CD4-positive, alpha-beta memory T cell (primary cell): ENCODE measurements at regions not wholly inside any gene's neighbourhood (a gene's known extent, or its start where the extent isn't known, plus 50 kb on each side); places are given as distances from the start of the nearest gene placed in this dataset.

Experiments used
- CTCF ChIA-PET: fragments of 350-600 bp; sonication (Branson Sonifier 250); formaldehyde crosslinking; loops from one replicate; lab custom pipeline; 2021; ENCODE audit warnings: inconsistent platforms; ENCODE audit not compliant: partially characterized antibody; lab: Charles Lee
- POLR2A ChIA-PET: fragments of 350-600 bp; sonication (Branson Sonifier 250); formaldehyde crosslinking; loops from one replicate; lab custom pipeline; 2021; ENCODE audit not compliant: partially characterized antibody; lab: Charles Lee
- DNase-seq, 5 donors: peaks; one replicate each; pipeline versions ENCODE4 v3.0.0 to v3.0.0-alpha.2; 2020 to 2022; ENCODE audit warnings: mixed read lengths in 1 of 5
- H3K27ac ChIP-seq: one replicate; pipeline ENCODE4 v1.7.0; 2013; ENCODE audit warnings: low read depth, low read length
- H3K27me3 ChIP-seq: 2 replicates; pipeline ENCODE4 v1.7.0; 2013; ENCODE audit warnings: mild to moderate bottlenecking, low read length, moderate library complexity; ENCODE audit not compliant: insufficient read depth
- H3K36me3 ChIP-seq: 2 replicates; pipeline ENCODE4 v1.7.0; 2013; ENCODE audit warnings: mild to moderate bottlenecking, low read length, moderate library complexity; ENCODE audit not compliant: insufficient read depth
- H3K4me1 ChIP-seq: 2 replicates; pipeline ENCODE4 v1.7.0; 2013; ENCODE audit warnings: mild to moderate bottlenecking, low read length, moderate library complexity; ENCODE audit not compliant: insufficient read depth
- H3K4me3 ChIP-seq, 2 donors: one replicate each; pipeline ENCODE4 v1.7.0; 2013; ENCODE audit warnings: low read length in 2 of 2, mild to moderate bottlenecking in 1 of 2
- H3K9me3 ChIP-seq, 2 donors: one replicate each; pipeline ENCODE4 v1.7.0; 2013; ENCODE audit warnings: low read length in 2 of 2, control low read depth in 1 of 2; ENCODE audit not compliant: control insufficient read depth in 1 of 2
- H3K27ac Mint-ChIP-seq, 7 donors: one replicate each; pipeline ENCODE4 v1.8.0; 2020 to 2021; ENCODE audit warnings: mixed read lengths in 7 of 7, mild to moderate bottlenecking in 6 of 7, inconsistent platforms in 3 of 7, moderate library complexity in 3 of 7
- H3K27me3 Mint-ChIP-seq, 2 donors: one replicate each; pipeline ENCODE4 v1.8.0; 2020 to 2021; ENCODE audit warnings: mixed read lengths in 2 of 2
- H3K36me3 Mint-ChIP-seq, 2 donors: one replicate each; pipeline ENCODE4 v1.8.0; 2020 to 2021; ENCODE audit warnings: mixed read lengths in 2 of 2, inconsistent platforms in 1 of 2, mild to moderate bottlenecking in 1 of 2
- H3K4me1 Mint-ChIP-seq, 4 donors: one replicate each; pipeline ENCODE4 v1.8.0; 2020 to 2021; ENCODE audit warnings: mixed read lengths in 4 of 4, mild to moderate bottlenecking in 1 of 4
- H3K4me3 Mint-ChIP-seq, 8 donors: one replicate each; pipeline ENCODE4 v1.8.0; 2020 to 2021; ENCODE audit warnings: mixed read lengths in 8 of 8, mild to moderate bottlenecking in 7 of 8, moderate library complexity in 6 of 8, inconsistent platforms in 3 of 8
- H3K9me3 Mint-ChIP-seq, 8 donors: one replicate each; pipeline ENCODE4 v1.8.0; 2020 to 2021; ENCODE audit warnings: mixed read lengths in 8 of 8, mild to moderate bottlenecking in 5 of 8, inconsistent platforms in 3 of 8, moderate library complexity in 1 of 8
- intact Hi-C: fragments of 100-400 bp; cut with micrococcal nuclease; formaldehyde crosslinking; loops from one replicate; pipeline ENCODE4 v1.15.1; 2023

- H3K9me3 Mint-ChIP-seq, result peaks cover 0 to 38% (median 7%) of the 10 kb centered on the region in 8 donors
- no peak overlapping the region for H3K4me3 ChIP-seq
- no peak overlapping the region for H3K27ac Mint-ChIP-seq
- peaks cover 0 to 4% (median 0%) of the 10 kb centered on the region in 4 donors for H3K4me1 Mint-ChIP-seq
- no peaks in the 10 kb centered on the region for H3K36me3 Mint-ChIP-seq
- ChIA-PET POLR2A (no interaction called here), CTCF (interaction anchor here (1.0 to 1.1 kb wide), 2 partner anchors 11 to 12 kb away, joined by 3 read pairs; no protein-coding TSS in a partner anchor)
- no peaks in the 10 kb centered on the region for H3K27me3 ChIP-seq
- intact Hi-C loops, result no loop called here
- H3K4me3 Mint-ChIP-seq, result no peak overlapping the region
- H3K27me3 Mint-ChIP-seq, result peaks cover 4 to 14% of the 10 kb centered on the region in 2 donors
- no peak overlapping the region for H3K27ac ChIP-seq
- no peak for DNase-seq
- H3K4me1 ChIP-seq, result no peaks in the 10 kb centered on the region
- H3K36me3 ChIP-seq, result no peaks in the 10 kb centered on the region
- H3K9me3 ChIP-seq, result no peaks in the 10 kb centered on the region
Measured at GRCh38 chr15:66933932-66934867, 131.2 kb upstream of the SMAD3 start.

- no peaks in the 10 kb centered on the region for H3K36me3 ChIP-seq
- H3K4me3 ChIP-seq, result no peak overlapping the region
- H3K4me3 Mint-ChIP-seq, result no peak overlapping the region
- peaks cover 0 to 38% (median 7%) of the 10 kb centered on the region in 8 donors for H3K9me3 Mint-ChIP-seq
- H3K9me3 ChIP-seq, result no peaks in the 10 kb centered on the region
- intact Hi-C loops, result no loop called here
- ChIA-PET CTCF (interaction anchor here (1.0 kb wide), 1 partner anchor 11 kb away, joined by 3 read pairs; no protein-coding TSS in a partner anchor), POLR2A (interaction anchor here (0.6 kb wide), 1 partner anchor 1048 kb away, joined by 4 read pairs; no protein-coding TSS in a partner anchor)
- H3K27ac Mint-ChIP-seq, result no peak overlapping the region
- DNase-seq, result no peak
- peaks cover 4 to 14% of the 10 kb centered on the region in 2 donors for H3K27me3 Mint-ChIP-seq
- no peaks in the 10 kb centered on the region for H3K4me1 ChIP-seq
- peaks cover 0 to 4% (median 0%) of the 10 kb centered on the region in 4 donors for H3K4me1 Mint-ChIP-seq
- no peaks in the 10 kb centered on the region for H3K36me3 Mint-ChIP-seq
- H3K27ac ChIP-seq, result no peak overlapping the region
- no peaks in the 10 kb centered on the region for H3K27me3 ChIP-seq
Measured at GRCh38 chr15:66934868-66935520, 130.4 kb upstream of the SMAD3 start.

- no peaks in the 10 kb centered on the region for H3K9me3 ChIP-seq
- H3K36me3 Mint-ChIP-seq, result no peaks in the 10 kb centered on the region
- peaks cover 0 to 4% (median 0%) of the 10 kb centered on the region in 4 donors for H3K4me1 Mint-ChIP-seq
- intact Hi-C loops, result no loop called here
- H3K4me3 ChIP-seq, result no peak overlapping the region
- H3K4me3 Mint-ChIP-seq, result no peak overlapping the region
- no peaks in the 10 kb centered on the region for H3K36me3 ChIP-seq
- CTCF ChIA-PET, result no interaction called here
- POLR2A ChIA-PET, result interaction anchor here (0.6 kb wide), 1 partner anchor 1048 kb away, joined by 4 read pairs; no protein-coding TSS in a partner anchor
- H3K9me3 Mint-ChIP-seq, result peaks cover 0 to 38% (median 7%) of the 10 kb centered on the region in 8 donors
- H3K27me3 Mint-ChIP-seq, result peaks cover 4 to 14% of the 10 kb centered on the region in 2 donors
- no peak overlapping the region for H3K27ac ChIP-seq
- DNase-seq, result no peak
- H3K4me1 ChIP-seq, result no peaks in the 10 kb centered on the region
- H3K27me3 ChIP-seq, result no peaks in the 10 kb centered on the region
- no peak overlapping the region for H3K27ac Mint-ChIP-seq
Measured at GRCh38 chr15:66935688-66936087, 129.7 kb upstream of the SMAD3 start.

- intact Hi-C loops, result no loop called here
- ChIA-PET POLR2A (no interaction called here), CTCF (no interaction called here)
- no peak overlapping the region for H3K27ac Mint-ChIP-seq
- H3K27me3 Mint-ChIP-seq, result peaks cover 4 to 14% of the 10 kb centered on the region in 2 donors
- H3K27ac ChIP-seq, result no peak overlapping the region
- H3K4me3 Mint-ChIP-seq, result no peak overlapping the region
- no peaks in the 10 kb centered on the region for H3K27me3 ChIP-seq
- H3K4me1 Mint-ChIP-seq, result peaks cover 0 to 4% (median 0%) of the 10 kb centered on the region in 4 donors
- H3K36me3 ChIP-seq, result no peaks in the 10 kb centered on the region
- no peaks in the 10 kb centered on the region for H3K4me1 ChIP-seq
- H3K36me3 Mint-ChIP-seq, result no peaks in the 10 kb centered on the region
- no peaks in the 10 kb centered on the region for H3K9me3 ChIP-seq
- DNase-seq, result no peak
- peaks cover 0 to 38% (median 7%) of the 10 kb centered on the region in 8 donors for H3K9me3 Mint-ChIP-seq
- H3K4me3 ChIP-seq, result no peak overlapping the region
Measured at GRCh38 chr15:66936109-66936860, 129.1 kb upstream of the SMAD3 start.

GRCh38 chr15:66936861-66937582, 128.4 kb upstream of the SMAD3 start:
- CTCF ChIA-PET, result no interaction called here
- peaks cover 0 to 38% (median 7%) of the 10 kb centered on the region in 8 donors for H3K9me3 Mint-ChIP-seq
- H3K9me3 ChIP-seq, result no peaks in the 10 kb centered on the region
- no peak overlapping the region for H3K4me3 ChIP-seq
- H3K27ac ChIP-seq, result no peak overlapping the region
- intact Hi-C loops, result no loop called here
- peaks cover 4 to 12% of the 10 kb centered on the region in 2 donors for H3K27me3 Mint-ChIP-seq
- no peaks in the 10 kb centered on the region for H3K36me3 Mint-ChIP-seq
- H3K4me1 ChIP-seq, result no peaks in the 10 kb centered on the region
- H3K4me1 Mint-ChIP-seq, result peaks cover 0 to 4% (median 0%) of the 10 kb centered on the region in 4 donors
- H3K27ac Mint-ChIP-seq, result no peak overlapping the region
- DNase-seq, result no peak
- no peaks in the 10 kb centered on the region for H3K36me3 ChIP-seq
- H3K4me3 Mint-ChIP-seq, result peak overlapping the region in 1 of 8 donors; percentile 17
- POLR2A ChIA-PET, result no interaction called here
- no peaks in the 10 kb centered on the region for H3K27me3 ChIP-seq

- Mint-ChIP-seq H3K36me3 (no peaks in the 10 kb centered on the region), H3K27ac (no peak overlapping the region), H3K4me3 (no peak overlapping the region), H3K9me3 (peaks cover 0 to 38% (median 7%) of the 10 kb centered on the region in 8 donors), H3K27me3 (peaks cover 4 to 10% of the 10 kb centered on the region in 2 donors), H3K4me1 (peaks cover 0 to 4% (median 0%) of the 10 kb centered on the region in 4 donors)
- Histone ChIP-seq H3K27me3 (no peaks in the 10 kb centered on the region), H3K9me3 (no peaks in the 10 kb centered on the region), H3K27ac (no peak overlapping the region), H3K4me3 (no peak overlapping the region), H3K4me1 (no peaks in the 10 kb centered on the region), H3K36me3 (no peaks in the 10 kb centered on the region)
- ChIA-PET CTCF (no interaction called here), POLR2A (no interaction called here)
- DNase-seq, result no peak
- intact Hi-C loops, result no loop called here
Measured at GRCh38 chr15:66937588-66937987, 127.8 kb upstream of the SMAD3 start.
